Sciatic nerve (tissue), 2 donors: ENCODE measurements at regions not wholly inside any gene's neighbourhood (a gene's known extent, or its start where the extent isn't known, plus 50 kb on each side); places are given as distances from the start of the nearest gene placed in this dataset.
A peak's percentile ranks its signal among the peaks of the same experiment; 100 is the strongest.

Experiments
- ATAC-seq: fragments of 200-7000 bp; cut with Tn5 transposase; one replicate; pipeline ENCODE4 v1.9.1; 2020; ENCODE audit warnings: mild to moderate bottlenecking, moderate library complexity
- DNase-seq: peaks from one replicate; pipeline ENCODE4 v3.0.0-alpha.2; 2020; ENCODE audit warnings: low spot score
- intact Hi-C: fragments of 100-400 bp; cut with DNase I; formaldehyde crosslinking; loops from one replicate; pipeline ENCODE4 v1.14.2; 2022
- donor health status: DM: no; HTN: no; CAD: no.
- donor health status: DM: no; HTN: no; CAD: no.

GRCh38 chr6:11393713-11394627 lies 143.6 kb upstream of the TMEM170B start:
- DNase-seq (no peak), ATAC-seq (no peak)
- intact Hi-C loops, result no loop called here

- ATAC-seq, result no peak
- intact Hi-C loops, result no loop called here
- DNase-seq, result no peak
Measured at GRCh38 chr6:11392778-11393507, 144.6 kb upstream of the TMEM170B start.

DNA sequence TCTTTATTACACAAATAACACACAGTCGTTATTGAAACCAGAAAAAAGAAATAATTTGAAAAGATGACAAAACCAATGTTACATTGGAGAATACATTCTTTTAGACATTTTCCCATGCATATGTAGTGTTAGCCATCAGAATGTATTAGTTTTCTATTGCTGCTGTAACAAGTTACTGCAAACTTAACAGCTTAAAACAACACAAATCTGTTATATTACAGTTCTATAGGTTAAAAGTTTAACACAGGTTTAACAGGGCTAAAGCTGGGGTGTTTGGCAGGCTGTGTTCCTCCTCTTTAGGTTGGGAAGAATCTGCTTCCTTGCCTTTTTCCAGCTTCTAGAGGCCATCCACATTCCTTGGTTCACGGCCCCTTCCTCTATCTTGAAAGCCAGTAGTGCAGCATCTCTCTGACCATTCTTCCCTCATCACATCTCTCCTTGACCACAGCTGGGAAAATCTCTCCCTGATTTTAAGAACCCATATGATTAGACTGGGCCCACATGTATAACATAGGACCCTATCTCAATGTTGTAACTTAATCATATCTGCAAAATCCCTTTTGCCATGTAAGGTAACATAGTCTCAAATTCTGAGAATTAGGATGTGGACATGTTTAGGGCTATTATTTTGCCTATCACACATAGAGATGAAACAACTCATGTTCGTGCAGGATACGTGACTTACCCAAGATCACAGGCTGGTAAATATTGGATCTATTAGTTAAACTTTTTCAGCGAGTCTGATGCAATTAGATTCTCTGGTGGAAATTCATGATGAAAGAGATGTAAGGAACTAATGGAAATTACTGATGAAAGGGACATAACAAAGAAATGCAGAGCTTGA lies 145.4 kb upstream of the TMEM170B start:
- DNase-seq (no peak), ATAC-seq (no peak)
- intact Hi-C loops, result no loop called here

GRCh38 chr6:11389977-11390376 lies 147.6 kb upstream of the TMEM170B start:
- intact Hi-C loops, result loop anchor here (1.0 kb wide), 1 partner anchor 17 kb away; no protein-coding TSS in a partner anchor
- no peak for DNase-seq
- peak; percentile 39 for ATAC-seq

GRCh38 chr6:11388983-11389944 lies 148.3 kb upstream of the TMEM170B start:
- DNase-seq (no peak), ATAC-seq (no peak)
- intact Hi-C loops, result loop anchor here (1.0 kb wide), 1 partner anchor 16 kb away; no protein-coding TSS in a partner anchor

DNA sequence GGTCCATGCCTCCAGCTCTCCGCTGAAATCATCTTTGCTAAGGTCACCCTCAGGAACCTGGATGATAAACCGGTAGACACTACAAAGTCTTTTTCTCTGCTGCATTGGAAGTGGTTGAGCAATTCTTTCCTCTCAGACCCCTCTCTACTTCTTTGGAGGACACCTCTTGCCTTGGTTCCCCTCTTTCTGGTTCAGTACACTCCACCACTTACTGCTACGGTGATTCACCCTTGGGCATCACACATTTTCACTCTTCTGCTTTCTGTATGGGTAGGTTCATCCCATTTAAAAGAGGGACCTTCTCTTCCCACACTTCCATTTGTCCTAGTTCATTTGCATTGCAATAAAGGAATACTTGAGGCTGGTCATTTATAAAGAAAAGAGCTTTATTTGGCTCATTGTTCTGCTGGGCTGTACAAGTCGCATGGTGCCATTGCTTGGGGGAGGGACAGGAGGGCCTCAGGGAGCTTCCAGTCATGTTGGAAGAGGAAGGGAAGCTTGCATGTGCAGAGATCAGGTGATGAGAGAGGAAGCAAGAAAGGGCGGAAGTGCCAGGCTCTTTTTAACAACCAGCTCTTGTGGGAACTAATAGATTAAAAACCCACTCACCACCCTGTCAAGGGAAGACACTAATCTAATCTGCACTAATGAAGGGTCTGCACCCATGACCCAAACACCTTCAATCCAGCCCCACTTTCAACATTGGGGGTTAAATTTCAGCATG lies 149.7 kb upstream of the TMEM170B start:
- ATAC-seq (no peak), DNase-seq (no peak)
- intact Hi-C loops, result no loop called here

DNA sequence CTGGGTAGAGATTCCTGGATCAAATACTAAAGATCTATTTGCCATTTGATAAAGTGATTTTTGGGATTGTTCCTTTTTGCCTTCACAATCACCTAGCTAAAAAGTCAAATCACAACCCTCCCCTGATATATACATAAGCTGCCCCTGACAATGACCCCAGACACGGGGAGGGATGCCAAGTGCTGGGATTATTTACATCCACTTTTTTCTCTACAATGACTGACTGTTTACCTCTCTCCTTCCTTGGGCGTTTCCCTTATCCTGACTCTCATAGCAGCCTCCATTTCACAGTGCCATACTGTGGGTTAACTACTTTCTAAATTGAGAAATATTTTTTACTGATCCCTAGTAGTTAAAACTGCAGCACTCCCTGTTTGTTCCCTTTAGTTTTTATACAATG lies 150.8 kb upstream of the TMEM170B start:
- intact Hi-C loops, result no loop called here
- ATAC-seq (no peak), DNase-seq (no peak)

- no peak for DNase-seq
- no peak for ATAC-seq
- intact Hi-C loops, result no loop called here
Measured at GRCh38 chr6:11386323-11386722, 151.2 kb upstream of the TMEM170B start.

- no peak for ATAC-seq
- no peak for DNase-seq
- intact Hi-C loops, result no loop called here
Measured at GRCh38 chr6:11384531-11385309, 152.3 kb upstream of the NEDD9 start.

- ATAC-seq (peak; percentile 78), DNase-seq (no peak)
- intact Hi-C loops, result no loop called here
Measured at GRCh38 chr6:11381801-11382513, 149.5 kb upstream of the NEDD9 start.

DNA sequence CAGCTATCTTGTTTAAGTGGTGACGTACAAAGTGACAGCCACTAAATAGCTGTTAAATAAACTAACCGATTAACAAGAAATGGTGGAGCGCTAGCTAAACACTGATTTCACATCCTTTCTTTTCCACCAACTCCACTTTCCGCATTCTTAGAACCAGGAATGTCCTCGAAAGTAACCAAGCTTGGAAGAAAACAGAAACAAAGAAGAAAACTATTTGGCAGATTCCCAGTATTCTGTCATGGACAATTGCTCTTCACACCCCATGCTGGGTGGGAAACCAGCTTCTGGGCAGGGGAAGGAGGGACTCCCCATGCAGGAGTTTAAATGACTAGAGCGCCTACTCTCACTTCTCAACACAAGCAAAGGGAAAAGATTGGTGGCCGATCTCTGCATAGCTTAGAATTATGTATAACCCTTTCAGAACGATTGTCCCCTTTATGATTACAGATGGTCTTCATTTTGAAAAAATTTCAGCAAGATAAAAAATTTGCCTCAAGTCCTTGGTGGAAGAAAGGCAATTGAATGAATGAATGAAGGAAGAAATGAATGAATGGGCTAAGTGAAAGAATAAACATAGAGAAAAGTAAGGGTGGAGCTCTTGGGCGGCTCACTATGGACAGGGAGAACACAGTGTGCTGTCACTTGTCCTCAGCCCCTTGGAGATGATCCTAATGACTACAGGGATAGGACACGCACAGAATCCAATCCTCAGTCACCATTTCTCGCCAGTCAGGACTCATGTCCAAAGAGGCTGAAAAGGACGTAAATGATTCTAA lies 148.7 kb upstream of the NEDD9 start:
- intact Hi-C loops, result no loop called here
- ATAC-seq (no peak), DNase-seq (no peak)

- ATAC-seq (no peak), DNase-seq (no peak)
- intact Hi-C loops, result no loop called here
Measured at GRCh38 chr6:11380549-11380948, 148.1 kb upstream of the NEDD9 start.

DNA sequence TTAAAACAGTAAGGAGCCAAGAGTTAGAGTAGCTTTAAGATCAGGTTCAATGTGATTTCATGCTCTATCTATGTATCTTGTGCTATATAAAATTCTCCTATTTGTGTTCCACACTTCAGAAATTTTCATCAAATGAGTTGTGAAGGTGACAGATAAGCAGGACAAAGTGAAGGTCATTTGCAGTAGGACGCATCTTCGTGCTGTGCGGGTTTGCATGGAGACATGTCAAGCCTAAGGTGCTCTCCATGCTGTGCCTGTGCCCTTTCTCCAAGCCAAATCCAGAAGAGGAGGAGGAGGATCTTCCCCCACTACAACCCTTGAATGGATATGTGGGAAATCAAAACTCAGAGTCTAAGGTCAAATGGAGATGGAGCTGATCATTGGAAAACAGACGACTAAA lies 147.3 kb upstream of the NEDD9 start:
- intact Hi-C loops, result no loop called here
- no peak for ATAC-seq
- DNase-seq, result no peak

- DNase-seq (no peak), ATAC-seq (no peak)
- intact Hi-C loops, result no loop called here
Measured at GRCh38 chr6:11378639-11379038, 146.2 kb upstream of the NEDD9 start.
